ENCODE measurements at regions not wholly inside any gene's neighbourhood (a gene's known extent, or its start where the extent isn't known, plus 50 kb on each side); places are given as distances from the start of the nearest gene placed in this dataset.
A peak's percentile ranks its signal among the peaks of the same experiment; 100 is the strongest.
"Not testable (repeated sequence)": the region's sequence is repeated elsewhere in the genome, so short reads cannot be mapped to it uniquely, and the experiment has no call there.

- H3K27me3 Mint-ChIP-seq (ENCODE audit: low read depth) = no peaks in the 10 kb centered on the region
- no peak overlapping the region for H3K4me3 Mint-ChIP-seq
- no peaks in the 10 kb centered on the region for H3K9me3 Mint-ChIP-seq
- H3K36me3 Mint-ChIP-seq (ENCODE audit: low read depth) = no peaks in the 10 kb centered on the region
- TF ChIP-seq, protein P1, sequence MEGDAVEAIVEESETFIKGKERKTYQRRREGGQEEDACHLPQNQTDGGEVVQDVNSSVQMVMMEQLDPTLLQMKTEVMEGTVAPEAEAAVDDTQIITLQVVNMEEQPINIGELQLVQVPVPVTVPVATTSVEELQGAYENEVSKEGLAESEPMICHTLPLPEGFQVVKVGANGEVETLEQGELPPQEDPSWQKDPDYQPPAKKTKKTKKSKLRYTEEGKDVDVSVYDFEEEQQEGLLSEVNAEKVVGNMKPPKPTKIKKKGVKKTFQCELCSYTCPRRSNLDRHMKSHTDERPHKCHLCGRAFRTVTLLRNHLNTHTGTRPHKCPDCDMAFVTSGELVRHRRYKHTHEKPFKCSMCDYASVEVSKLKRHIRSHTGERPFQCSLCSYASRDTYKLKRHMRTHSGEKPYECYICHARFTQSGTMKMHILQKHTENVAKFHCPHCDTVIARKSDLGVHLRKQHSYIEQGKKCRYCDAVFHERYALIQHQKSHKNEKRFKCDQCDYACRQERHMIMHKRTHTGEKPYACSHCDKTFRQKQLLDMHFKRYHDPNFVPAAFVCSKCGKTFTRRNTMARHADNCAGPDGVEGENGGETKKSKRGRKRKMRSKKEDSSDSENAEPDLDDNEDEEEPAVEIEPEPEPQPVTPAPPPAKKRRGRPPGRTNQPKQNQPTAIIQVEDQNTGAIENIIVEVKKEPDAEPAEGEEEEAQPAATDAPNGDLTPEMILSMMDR (IDR thresholded peaks at IDR 0.05; ENCODE audit: unreplicated experiment in 3 of 3) = no peak
- no peaks in the 10 kb centered on the region for H3K4me1 Mint-ChIP-seq
- no peak overlapping the region for H3K27ac Mint-ChIP-seq
Observed at GRCh38 chr6:138664745-138665144, 108.8 kb upstream of the CCDC28A start.

- H3K4me3 Mint-ChIP-seq = no peak overlapping the region
- TF ChIP-seq, protein P1 (IDR thresholded peaks at IDR 0.05; ENCODE audit: unreplicated experiment in 3 of 3) = no peak
- no peak overlapping the region for H3K27ac Mint-ChIP-seq
- no peaks in the 10 kb centered on the region for H3K27me3 Mint-ChIP-seq (ENCODE audit: low read depth)
- H3K9me3 Mint-ChIP-seq = no peaks in the 10 kb centered on the region
- no peaks in the 10 kb centered on the region for H3K4me1 Mint-ChIP-seq
- no peaks in the 10 kb centered on the region for H3K36me3 Mint-ChIP-seq (ENCODE audit: low read depth)
Observed at GRCh38 chr6:138666636-138667035, 106.9 kb upstream of the CCDC28A start.

- Mint-ChIP-seq H3K27ac (no peak overlapping the region), H3K36me3 (ENCODE audit: low read depth) (no peaks in the 10 kb centered on the region), H3K27me3 (ENCODE audit: low read depth) (no peaks in the 10 kb centered on the region), H3K4me3 (no peak overlapping the region), H3K9me3 (no peaks in the 10 kb centered on the region), H3K4me1 (no peaks in the 10 kb centered on the region)
- TF ChIP-seq, protein P1 (IDR thresholded peaks at IDR 0.05; ENCODE audit: unreplicated experiment in 3 of 3) = no peak
Observed at GRCh38 chr6:138667408-138667807, 106.2 kb upstream of the CCDC28A start.

DNA sequence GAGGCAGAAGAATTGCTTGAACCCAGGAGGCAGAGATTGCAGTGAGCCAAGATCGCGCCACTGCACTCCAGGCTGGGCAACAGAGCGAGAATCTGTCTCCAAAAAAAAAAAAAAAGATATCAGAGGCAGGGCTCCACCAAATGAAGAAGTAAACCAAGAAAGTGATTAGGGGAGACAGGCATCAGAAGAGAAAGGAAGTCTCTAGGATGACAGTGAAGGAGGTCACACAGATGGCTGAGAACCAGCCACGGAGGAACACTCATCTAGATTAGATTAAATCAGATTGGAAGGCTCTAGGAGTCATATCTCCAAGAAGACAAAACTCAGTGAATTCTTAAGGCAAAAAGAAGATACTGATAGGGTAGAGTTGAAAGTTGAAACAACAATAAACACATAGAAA is 102.2 kb upstream of the CCDC28A start:
- H3K9me3 Mint-ChIP-seq = no peaks in the 10 kb centered on the region
- peaks cover 11% of the 10 kb centered on the region for H3K4me1 Mint-ChIP-seq

GRCh38 chr6:138673346-138674014 is 100.1 kb upstream of the CCDC28A start:
- H3K36me3 Mint-ChIP-seq (ENCODE audit: low read depth) = no peaks in the 10 kb centered on the region
- TF ChIP-seq, protein P1 (IDR thresholded peaks at IDR 0.05; ENCODE audit: unreplicated experiment in 3 of 3) = no peak
- H3K9me3 Mint-ChIP-seq = no peaks in the 10 kb centered on the region
- H3K27me3 Mint-ChIP-seq (ENCODE audit: low read depth) = no peaks in the 10 kb centered on the region
- peak overlapping the region; percentile 72 to 90 (median 85) for H3K27ac Mint-ChIP-seq
- peaks cover 11% of the 10 kb centered on the region for H3K4me1 Mint-ChIP-seq
- peak overlapping the region; percentile 7 to 19 (median 15) for H3K4me3 Mint-ChIP-seq

More for the DNA sequence above, 102.2 kb upstream of the CCDC28A start:
- peak overlapping the region in 2 of 3 experiments; percentile 38 to 85 for H3K27ac Mint-ChIP-seq
- H3K4me3 Mint-ChIP-seq = no peak overlapping the region
- no peaks in the 10 kb centered on the region for H3K27me3 Mint-ChIP-seq (ENCODE audit: low read depth)
- TF ChIP-seq, protein P1 (IDR thresholded peaks at IDR 0.05; ENCODE audit: unreplicated experiment in 3 of 3) = no peak
- no peaks in the 10 kb centered on the region for H3K36me3 Mint-ChIP-seq (ENCODE audit: low read depth)

GRCh38 chr6:138674444-138674843 is 99.1 kb upstream of the CCDC28A start:
- H3K27ac Mint-ChIP-seq; H3K4me3 Mint-ChIP-seq; H3K27me3 Mint-ChIP-seq (ENCODE audit: low read depth); H3K9me3 Mint-ChIP-seq; H3K36me3 Mint-ChIP-seq (ENCODE audit: low read depth): not testable (repeated sequence)
- H3K4me1 Mint-ChIP-seq = peaks cover 11% of the 10 kb centered on the region

Measured in nephron (organoid).